ENCODE measurements at regions not wholly inside any gene's neighbourhood (a gene's known extent, or its start where the extent isn't known, plus 50 kb on each side); places are given as distances from the start of the nearest gene placed in this dataset.

DNA sequence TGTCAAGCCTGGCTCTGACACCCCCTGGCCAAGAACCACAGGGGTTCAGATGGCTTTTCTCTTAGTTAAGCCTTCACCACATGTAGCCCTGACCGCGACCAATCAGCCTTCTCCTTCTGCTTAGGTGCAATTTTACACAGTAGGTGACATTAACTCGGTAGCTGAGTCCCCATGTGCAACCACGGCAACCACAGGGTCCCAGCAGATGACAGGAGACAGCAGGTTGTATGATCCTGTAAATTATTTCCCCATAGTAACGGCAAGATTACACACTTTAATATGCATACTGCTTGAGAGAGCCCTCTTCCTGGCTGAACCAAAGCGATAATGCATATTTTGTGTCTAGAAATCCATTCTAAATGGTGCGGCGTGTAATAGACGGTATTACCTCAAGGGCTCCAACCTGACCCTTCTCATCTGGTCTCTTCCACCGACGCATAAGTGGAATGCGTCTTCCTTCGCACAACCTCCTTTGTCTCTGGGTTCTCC is 458.7 kb upstream of the ZFHX3 start:
- CTCF ChIA-PET = no interaction called here
- intact Hi-C loops (cut with micrococcal nuclease) = no loop called here
- Mint-ChIP-seq H3K4me1 (ENCODE audit: low read depth) (no peaks in the 10 kb centered on the region), H3K36me3 (ENCODE audit: low read depth) (no peaks in the 10 kb centered on the region), H3K9me3 (no peaks in the 10 kb centered on the region), H3K27me3 (no peaks in the 10 kb centered on the region), H3K4me3 (no peak overlapping the region), H3K27ac (no peak overlapping the region)
- TF ChIP-seq, protein P1, sequence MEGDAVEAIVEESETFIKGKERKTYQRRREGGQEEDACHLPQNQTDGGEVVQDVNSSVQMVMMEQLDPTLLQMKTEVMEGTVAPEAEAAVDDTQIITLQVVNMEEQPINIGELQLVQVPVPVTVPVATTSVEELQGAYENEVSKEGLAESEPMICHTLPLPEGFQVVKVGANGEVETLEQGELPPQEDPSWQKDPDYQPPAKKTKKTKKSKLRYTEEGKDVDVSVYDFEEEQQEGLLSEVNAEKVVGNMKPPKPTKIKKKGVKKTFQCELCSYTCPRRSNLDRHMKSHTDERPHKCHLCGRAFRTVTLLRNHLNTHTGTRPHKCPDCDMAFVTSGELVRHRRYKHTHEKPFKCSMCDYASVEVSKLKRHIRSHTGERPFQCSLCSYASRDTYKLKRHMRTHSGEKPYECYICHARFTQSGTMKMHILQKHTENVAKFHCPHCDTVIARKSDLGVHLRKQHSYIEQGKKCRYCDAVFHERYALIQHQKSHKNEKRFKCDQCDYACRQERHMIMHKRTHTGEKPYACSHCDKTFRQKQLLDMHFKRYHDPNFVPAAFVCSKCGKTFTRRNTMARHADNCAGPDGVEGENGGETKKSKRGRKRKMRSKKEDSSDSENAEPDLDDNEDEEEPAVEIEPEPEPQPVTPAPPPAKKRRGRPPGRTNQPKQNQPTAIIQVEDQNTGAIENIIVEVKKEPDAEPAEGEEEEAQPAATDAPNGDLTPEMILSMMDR (IDR thresholded peaks at IDR 0.05) = no peak
- DNase-seq (no peak), ATAC-seq (no peak)
- POLR2A ChIA-PET = no interaction called here

DNA sequence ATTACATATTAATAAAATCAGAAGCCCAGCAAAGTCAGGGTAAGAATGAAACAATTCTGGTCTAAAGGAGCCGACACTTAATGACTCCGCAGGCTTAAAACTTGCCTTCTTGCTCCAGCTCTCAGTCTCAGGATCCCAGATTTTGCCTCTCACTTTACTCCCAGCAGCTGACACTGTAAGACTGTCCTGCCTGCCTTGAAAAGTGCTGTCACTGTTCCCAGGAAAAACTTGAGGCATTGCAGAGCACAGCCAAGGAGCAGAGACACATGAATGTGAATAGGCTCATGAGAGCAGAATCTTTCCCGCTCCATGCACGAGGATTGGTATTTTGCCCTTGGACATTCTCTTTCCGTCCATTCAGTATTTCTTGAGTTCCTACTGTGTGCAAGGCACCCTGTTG is 457.6 kb upstream of the ZFHX3 start:
- H3K9me3 Mint-ChIP-seq = no peaks in the 10 kb centered on the region
- no peaks in the 10 kb centered on the region for H3K36me3 Mint-ChIP-seq (ENCODE audit: low read depth)
- intact Hi-C loops (cut with micrococcal nuclease) = no loop called here

DNA sequence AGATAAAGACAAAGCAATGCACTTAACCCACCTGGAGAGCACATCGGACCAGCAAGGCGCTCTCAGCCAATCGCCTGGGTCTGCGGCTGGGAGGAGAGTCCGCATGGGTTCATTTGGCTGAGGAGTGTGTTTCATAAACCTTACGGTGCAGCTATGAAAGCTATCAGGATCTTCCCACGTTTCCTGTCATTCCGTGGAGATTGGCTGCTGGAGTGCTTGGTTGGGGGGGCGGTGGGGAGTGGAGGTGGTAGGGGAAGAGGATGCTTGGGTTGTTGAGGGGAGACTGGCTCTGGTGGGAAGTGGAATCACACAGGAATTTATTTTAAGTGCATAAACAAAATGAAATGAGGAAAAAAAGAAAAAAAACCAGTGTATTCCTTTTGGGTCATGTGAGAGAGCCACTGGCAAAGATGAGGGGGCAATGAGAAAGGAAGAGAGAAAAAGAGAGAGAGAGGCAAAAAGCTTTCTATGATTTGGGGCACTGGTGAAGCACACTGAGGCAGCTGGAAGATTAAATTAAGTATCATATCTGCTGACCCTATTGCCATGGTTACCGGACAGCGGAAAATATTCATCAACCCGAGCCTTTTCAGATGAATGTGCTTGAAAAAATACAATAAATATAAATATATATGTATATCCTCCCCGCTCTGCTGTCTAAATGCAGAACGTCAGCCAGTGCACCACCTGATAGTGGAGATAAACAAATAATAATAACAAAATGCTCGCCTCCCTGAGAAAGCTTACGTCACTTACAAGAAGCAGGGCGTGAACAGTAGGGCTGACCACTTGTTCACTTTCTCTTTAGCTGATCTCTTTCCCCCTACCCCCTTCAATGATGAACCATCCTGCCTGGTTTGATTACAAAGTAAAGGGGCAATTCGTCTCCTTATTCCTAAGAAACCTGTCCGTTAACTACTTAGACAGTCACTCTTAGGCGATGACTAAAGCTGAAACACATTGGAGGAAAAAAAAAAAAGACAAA is 457.0 kb upstream of the ZFHX3 start:
- Mint-ChIP-seq H3K4me3 (no peak overlapping the region), H3K36me3 (ENCODE audit: low read depth) (no peaks in the 10 kb centered on the region), H3K4me1 (ENCODE audit: low read depth) (no peaks in the 10 kb centered on the region), H3K27me3 (no peaks in the 10 kb centered on the region), H3K9me3 (no peaks in the 10 kb centered on the region), H3K27ac (no peak overlapping the region)
- CTCF ChIA-PET = no interaction called here
- TF ChIP-seq, protein P1 (IDR thresholded peaks at IDR 0.05) = no peak
- intact Hi-C loops (cut with micrococcal nuclease) = no loop called here
- ATAC-seq (no peak), DNase-seq (no peak)
- POLR2A ChIA-PET = no interaction called here

More for the DNA sequence above, 457.6 kb upstream of the ZFHX3 start:
- H3K4me3 Mint-ChIP-seq = no peak overlapping the region
- H3K27me3 Mint-ChIP-seq = no peaks in the 10 kb centered on the region
- no peaks in the 10 kb centered on the region for H3K4me1 Mint-ChIP-seq (ENCODE audit: low read depth)
- CTCF ChIA-PET = no interaction called here
- ATAC-seq (no peak), DNase-seq (no peak)
- no peak overlapping the region for H3K27ac Mint-ChIP-seq
- POLR2A ChIA-PET = no interaction called here
- TF ChIP-seq, protein P1 (IDR thresholded peaks at IDR 0.05) = no peak

DNA sequence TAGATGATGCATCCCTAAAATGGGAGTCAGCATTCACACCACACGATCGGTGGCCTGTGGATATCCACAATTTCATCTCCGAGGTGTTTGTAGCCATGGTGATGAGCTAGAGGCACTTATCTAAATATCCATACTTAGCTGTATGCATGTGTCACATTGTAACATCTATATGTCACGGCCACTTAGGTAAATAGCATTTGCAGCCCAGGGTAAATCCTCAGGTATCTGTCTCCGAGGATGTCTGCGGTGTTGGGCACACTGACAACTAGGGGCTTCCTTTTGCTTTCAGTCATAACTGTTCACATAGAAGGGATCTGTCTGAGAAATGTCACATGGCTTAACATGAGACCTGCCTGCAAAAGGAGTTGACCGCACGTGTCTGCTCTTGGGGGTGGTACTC is 455.2 kb upstream of the ZFHX3 start:
- Mint-ChIP-seq H3K4me1 (ENCODE audit: low read depth) (no peaks in the 10 kb centered on the region), H3K9me3 (no peaks in the 10 kb centered on the region), H3K36me3 (ENCODE audit: low read depth) (no peaks in the 10 kb centered on the region), H3K4me3 (no peak overlapping the region), H3K27ac (no peak overlapping the region), H3K27me3 (no peaks in the 10 kb centered on the region)
- DNase-seq (no peak), ATAC-seq (no peak)
- intact Hi-C loops (cut with micrococcal nuclease) = no loop called here
- POLR2A ChIA-PET = no interaction called here
- CTCF ChIA-PET = no interaction called here
- TF ChIP-seq, protein P1 (IDR thresholded peaks at IDR 0.05) = no peak

DNA sequence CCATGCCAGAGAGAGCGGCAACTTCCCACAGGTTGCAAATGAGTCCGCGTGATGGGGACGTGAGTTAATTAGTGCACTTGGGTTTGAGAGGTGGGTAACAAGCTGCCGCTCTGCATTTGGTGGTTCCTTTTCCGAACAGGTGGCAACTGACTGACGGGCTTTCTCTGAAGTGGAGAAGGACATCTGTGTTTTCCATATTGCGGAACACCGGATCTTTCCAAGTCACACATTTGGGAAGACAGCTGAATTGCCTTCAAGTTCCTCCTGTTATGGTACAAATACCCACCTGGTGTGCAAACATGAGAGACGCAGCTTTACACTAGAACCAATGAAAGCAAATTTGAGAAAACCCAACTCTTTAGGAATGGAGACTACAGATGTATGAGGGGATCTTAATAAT is 451.3 kb upstream of the ZFHX3 start:
- no peak overlapping the region for H3K27ac Mint-ChIP-seq
- CTCF ChIA-PET = interaction anchor here (0.6 kb wide), 1 partner anchor 776 kb away, joined by 3 read pairs; no protein-coding TSS in a partner anchor
- TF ChIP-seq, protein P1 (IDR thresholded peaks at IDR 0.05) = no peak
- H3K4me3 Mint-ChIP-seq = no peak overlapping the region
- H3K36me3 Mint-ChIP-seq (ENCODE audit: low read depth) = no peaks in the 10 kb centered on the region
- H3K9me3 Mint-ChIP-seq = no peaks in the 10 kb centered on the region
- intact Hi-C loops (cut with micrococcal nuclease) = no loop called here
- no peaks in the 10 kb centered on the region for H3K4me1 Mint-ChIP-seq (ENCODE audit: low read depth)
- DNase-seq (no peak), ATAC-seq (no peak)
- no peaks in the 10 kb centered on the region for H3K27me3 Mint-ChIP-seq
- POLR2A ChIA-PET = no interaction called here
